Mammary epithelial cell (primary cell): ENCODE measurements at regions not wholly inside any gene's neighbourhood (a gene's known extent, or its start where the extent isn't known, plus 50 kb on each side); places are given as distances from the start of the nearest gene placed in this dataset.

Source experiments
- CTCF ChIP-seq, 2 donors: IDR thresholded peaks in 1 of 2; conservative IDR thresholded peaks in 1 of 2; 2 replicates each; pipeline ENCODE4 v1.5.1; 2011 to 2012; ENCODE audit warnings: inconsistent platforms in 2 of 2, low read length in 2 of 2, mild to moderate bottlenecking in 2 of 2, control low read depth in 1 of 2, low read depth in 1 of 2; ENCODE audit not compliant: insufficient read depth in 1 of 2; ENCODE audit errors: extremely low read depth in 1 of 2
- EZH2 ChIP-seq: IDR thresholded peaks from 2 replicates; pipeline ENCODE4 v1.6.1; 2012; ENCODE audit warnings: low read length, inconsistent platforms, borderline replicate concordance

GRCh38 chr2:181832015-181832414 is 59.5 kb upstream of the ITPRID2 start:
- no peak for TF ChIP-seq EZH2
- no peak for TF ChIP-seq CTCF (conservative IDR thresholded peaks at IDR 0.05 in 1 of 2, IDR thresholded peaks at IDR 0.05 in 1 of 2; ENCODE audit: extremely low read depth in 1 of 2, insufficient read depth in 1 of 2, low read depth in 1 of 2, low read length in 2 of 2)
